ENCODE measurements at regions not wholly inside any gene's neighbourhood (a gene's known extent, or its start where the extent isn't known, plus 50 kb on each side); places are given as distances from the start of the nearest gene placed in this dataset.

GRCh38 chr15:100769975-100770340, 109.7 kb upstream of the ALDH1A3 start:
- H3K79me1 ChIP-seq (ENCODE audit: low read depth, low read length), result no peaks in the 10 kb centered on the region
- no peaks in the 10 kb centered on the region for H3K79me2 ChIP-seq (ENCODE audit: control insufficient read depth in 1 of 2, insufficient read depth in 2 of 2, low read length in 2 of 2)
- no peaks in the 10 kb centered on the region; a peak in 1 of 4 replicates for H3K9me3 ChIP-seq (ENCODE audit: insufficient read depth in 2 of 2, low read depth in 1 of 2, low read length in 1 of 2)
- H3K4ac ChIP-seq (replicated peaks; ENCODE audit: insufficient read length, low read depth, low read length), result no peak overlapping the region
- no peaks in the 10 kb centered on the region for H3K27me3 ChIP-seq (replicated peaks in 1 of 4; ENCODE audit: control insufficient read depth in 3 of 4, extremely low read depth in 1 of 4, insufficient read depth in 3 of 4, low read length in 3 of 4)
- H2BK120ac ChIP-seq (replicated peaks; ENCODE audit: low read depth, low read length), result no peak overlapping the region
- H4K91ac ChIP-seq (replicated peaks; ENCODE audit: insufficient read length, low read length), result no peak overlapping the region
- no peak overlapping the region for H2BK15ac ChIP-seq (ENCODE audit: low read length)
- H3K36me3 ChIP-seq (ENCODE audit: control insufficient read depth in 2 of 4, insufficient read depth in 4 of 4, low read length in 3 of 4), result no peaks in the 10 kb centered on the region
- H2BK12ac ChIP-seq (ENCODE audit: low read depth, low read length), result no peak overlapping the region
- no peak for DNase-seq (ENCODE audit: low read depth in 1 of 2, low spot score in 2 of 2)
- H2BK20ac ChIP-seq (ENCODE audit: low read length), result no peak overlapping the region
- no peak overlapping the region for H2AFZ ChIP-seq (ENCODE audit: low read length)
- H3K14ac ChIP-seq (ENCODE audit: insufficient read length), result no peak overlapping the region
- no peak overlapping the region for H3K56ac ChIP-seq (replicated peaks; ENCODE audit: insufficient read length, low read depth, low read length)
- TF ChIP-seq KDM5A (IDR thresholded peaks at IDR 0.05; ENCODE audit: low read length) (no peak), ATF2 (IDR thresholded peaks at IDR 0.05; ENCODE audit: low read length) (no peak), MAX (IDR thresholded peaks at IDR 0.05) (no peak), SIN3A (conservative IDR thresholded peaks at IDR 0.05 in 1 of 2, IDR thresholded peaks at IDR 0.05 in 1 of 2; ENCODE audit: low read depth in 1 of 2, low read length in 2 of 2) (no peak)
- ChIA-PET POLR2A (ENCODE audit: partially characterized antibody) (no interaction called here), CTCF (ENCODE audit: partially characterized antibody) (interaction anchor here (0.6 to 2.4 kb wide), 5 partner anchors 9 to 112 kb away, joined by 3 to 12 read pairs (median 3); no protein-coding TSS in a partner anchor)
- no peak overlapping the region for H4K8ac ChIP-seq (ENCODE audit: extremely low read depth, insufficient read depth, low read length)
- H2BK5ac ChIP-seq (ENCODE audit: low read depth, low read length), result no peak overlapping the region
- no peaks in the 10 kb centered on the region for H3K23me2 ChIP-seq (ENCODE audit: low read depth, low read length)
- no peak for FAIRE-seq
- no peak overlapping the region for H3K4me2 ChIP-seq (ENCODE audit: insufficient read depth in 1 of 2, low read depth in 2 of 2, low read length in 2 of 2)
- no peak overlapping the region for H3K27ac ChIP-seq (ENCODE audit: low read depth, low read length)
- no peak overlapping the region for H3K9ac ChIP-seq (replicated peaks in 1 of 4; ENCODE audit: extremely low read depth in 1 of 4, low read depth in 3 of 4, low read length in 3 of 4)
- H3K4me1 ChIP-seq (replicated peaks in 1 of 4; ENCODE audit: control insufficient read depth in 3 of 4, insufficient read depth in 4 of 4, low read length in 3 of 4), result peaks cover 0 to 7% (median 1%) of the 10 kb centered on the region in 4 experiments; a peak in 4 of 7 replicates
- no peak overlapping the region for H2AK5ac ChIP-seq (ENCODE audit: low read depth, low read length)
- H3K23ac ChIP-seq (ENCODE audit: insufficient read length), result no peak overlapping the region
- 93% methylated on average over 4 of the region's 4 CpGs; no CpG with 5 or more reads in 1 of the 2 experiments for WGBS, 2 experiments (ENCODE audit: extremely low coverage in 1 of 2, insufficient coverage in 1 of 2, insufficient read length in 1 of 2, insufficient replicate concordance in 2 of 2, low coverage in 1 of 2, low lambda C conversion rate in 2 of 2, missing lambda C conversion rate in 1 of 2)
- H3K4me3 ChIP-seq (ENCODE audit: extremely low read depth in 1 of 4, insufficient read depth in 2 of 4, low read depth in 3 of 4, low read length in 4 of 4), result no peak overlapping the region
- H4K5ac ChIP-seq (ENCODE audit: insufficient read length, low read depth, low read length), result no peak overlapping the region
- no peaks in the 10 kb centered on the region for H4K20me1 ChIP-seq (replicated peaks in 1 of 2; ENCODE audit: control insufficient read depth in 1 of 2, insufficient read depth in 2 of 2, low read length in 2 of 2)
- no peak overlapping the region for H3K18ac ChIP-seq (ENCODE audit: extremely low read depth, low read length)

Data from H1 (cell line).